HG03432 (cell line): ENCODE measurements at regions not wholly inside any gene's neighbourhood (a gene's known extent, or its start where the extent isn't known, plus 50 kb on each side); places are given as distances from the start of the nearest gene placed in this dataset.
"Not testable (repeated sequence)": the region's sequence is repeated elsewhere in the genome, so short reads cannot be mapped to it uniquely, and the experiment has no call there.

Experiments
- ATAC-seq: cut with Tn5 transposase; IDR thresholded peaks from one replicate; pipeline ENCODE4 v1.9.1; 2021; ENCODE audit warnings: mild to moderate bottlenecking, moderate library complexity; ENCODE audit not compliant: unreplicated experiment

GRCh38 chr6:74519163-74519562 is 686.7 kb downstream of the COL12A1 start:
- no peak for ATAC-seq

- no peak for ATAC-seq
These were observed 687.8 kb downstream of the COL12A1 start for GRCh38 chr6:74518035-74518434.

GRCh38 chr6:74510878-74511277 is 695.0 kb downstream of the COL12A1 start:
- no peak for ATAC-seq

GRCh38 chr6:74507649-74508048 is 698.2 kb downstream of the COL12A1 start:
- ATAC-seq, result no peak

- ATAC-seq, result no peak
These were observed 700.5 kb downstream of the COL12A1 start for GRCh38 chr6:74505391-74505790.

- no peak for ATAC-seq
These were observed 700.9 kb downstream of the COL12A1 start for GRCh38 chr6:74504941-74505340.

- no peak for ATAC-seq
These were observed 713.3 kb downstream of the COL12A1 start for GRCh38 chr6:74492587-74492986.

- peak; percentile 57 for ATAC-seq
These were observed 713.9 kb downstream of the COL12A1 start for GRCh38 chr6:74491844-74492374.

GRCh38 chr6:74488726-74489125 is 717.1 kb downstream of the COL12A1 start:
- ATAC-seq, result not testable (repeated sequence)

GRCh38 chr6:74482180-74482579 is 723.7 kb downstream of the COL12A1 start:
- ATAC-seq, result no peak

- ATAC-seq, result no peak
These were observed 725.3 kb downstream of the COL12A1 start for GRCh38 chr6:74480561-74480960.

- ATAC-seq, result no peak
These were observed 725.9 kb downstream of the COL12A1 start for GRCh38 chr6:74479960-74480359.

GRCh38 chr6:74479420-74479819 is 726.4 kb downstream of the COL12A1 start:
- ATAC-seq, result no peak

- ATAC-seq, result not testable (repeated sequence)
These were observed 731.8 kb downstream of the COL12A1 start for GRCh38 chr6:74474046-74474445.

- not testable (repeated sequence) for ATAC-seq
These were observed 737.3 kb downstream of the COL12A1 start for GRCh38 chr6:74468552-74468951.

GRCh38 chr6:74467533-74468215 is 738.2 kb downstream of the COL12A1 start:
- ATAC-seq, result no peak

- no peak for ATAC-seq
These were observed 739.3 kb downstream of the COL12A1 start for GRCh38 chr6:74466572-74466971.

- ATAC-seq, result no peak
These were observed 746.6 kb downstream of the COL12A1 start for GRCh38 chr6:74459260-74459659.

GRCh38 chr6:74458536-74458935 is 747.3 kb downstream of the COL12A1 start:
- no peak for ATAC-seq

GRCh38 chr6:74455786-74456185 is 750.1 kb downstream of the COL12A1 start:
- ATAC-seq, result no peak

- ATAC-seq, result no peak
These were observed 753.9 kb downstream of the COL12A1 start for GRCh38 chr6:74451953-74452352.

- no peak for ATAC-seq
These were observed 752.8 kb downstream of the CD109 start for GRCh38 chr6:74448850-74449249.

GRCh38 chr6:74447013-74447412 is 751.0 kb downstream of the CD109 start:
- ATAC-seq, result peak; percentile 89
